Mesodermal cell (in vitro differentiated cells): ENCODE measurements at regions not wholly inside any gene's neighbourhood (a gene's known extent, or its start where the extent isn't known, plus 50 kb on each side); places are given as distances from the start of the nearest gene placed in this dataset.
"Not testable (repeated sequence)": the region's sequence is repeated elsewhere in the genome, so short reads cannot be mapped to it uniquely, and the experiment has no call there.

Experiments
- H3K27ac ChIP-seq: 2 replicates; pipeline ENCODE4 v1.7.0; 2013; ENCODE audit warnings: mild to moderate bottlenecking, low read depth, low read length, moderate library complexity; ENCODE audit not compliant: severe bottlenecking
- H3K36me3 ChIP-seq: 2 replicates; pipeline ENCODE4 v1.7.1; 2013; ENCODE audit warnings: mild to moderate bottlenecking, low read length, moderate library complexity; ENCODE audit not compliant: control insufficient read depth, insufficient read depth
- H3K4me1 ChIP-seq: one replicate; pipeline ENCODE4 v1.7.1; 2013; ENCODE audit warnings: mild to moderate bottlenecking, low read length; ENCODE audit not compliant: insufficient read depth, control insufficient read depth, poor library complexity, severe bottlenecking
- H3K4me3 ChIP-seq: 2 replicates; pipeline ENCODE4 v1.7.0; 2013; ENCODE audit warnings: low read length, control low read depth, mild to moderate bottlenecking; ENCODE audit not compliant: insufficient read depth, poor library complexity, severe bottlenecking; ENCODE audit errors: extremely low read depth
- H3K9me3 ChIP-seq: 2 replicates; pipeline ENCODE4 v1.7.1; 2013; ENCODE audit warnings: mild to moderate bottlenecking, low read length, moderate library complexity; ENCODE audit not compliant: control insufficient read depth
- WGBS, 2 experiments: methylation state at CpG; one replicate each; pipeline ENCODE4 v1.1.5; 2013; ENCODE audit warnings: missing lambda C conversion rate in 2 of 2; ENCODE audit not compliant: insufficient coverage in 2 of 2; 5-methylcytosine and 5-hydroxymethylcytosine counted together

GRCh38 chr2:76697439-76697838 is 824.7 kb downstream of the LRRTM4 start:
- 91 to 97% methylated on average over 16 to 17 of the region's 17 CpGs for WGBS, 2 experiments
- H3K4me1 ChIP-seq, H3K36me3 ChIP-seq, H3K4me3 ChIP-seq, H3K27ac ChIP-seq, H3K9me3 ChIP-seq: not testable (repeated sequence)

- no peaks in the 10 kb centered on the region for H3K4me1 ChIP-seq
- no peaks in the 10 kb centered on the region for H3K36me3 ChIP-seq
- WGBS, 2 experiments: 74% methylated on average over 3 of the region's 4 CpGs; no CpG with 5 or more reads in 1 of the 2 experiments
- H3K4me3 ChIP-seq: no peak overlapping the region
- H3K27ac ChIP-seq: peak overlapping the region; percentile 39
- H3K9me3 ChIP-seq: no peaks in the 10 kb centered on the region
Observed at GRCh38 chr2:76692908-76693307, 829.3 kb downstream of the LRRTM4 start.

GRCh38 chr2:76688732-76689131 is 833.4 kb downstream of the LRRTM4 start:
- no peaks in the 10 kb centered on the region for H3K36me3 ChIP-seq
- no peak overlapping the region for H3K27ac ChIP-seq
- 60 to 100% methylated on average over 1 of the region's 1 CpG for WGBS, 2 experiments
- no peaks in the 10 kb centered on the region for H3K9me3 ChIP-seq
- H3K4me3 ChIP-seq: no peak overlapping the region
- no peaks in the 10 kb centered on the region for H3K4me1 ChIP-seq

- no peak overlapping the region for H3K4me3 ChIP-seq
- H3K36me3 ChIP-seq: no peaks in the 10 kb centered on the region
- no peak overlapping the region for H3K27ac ChIP-seq
- 73 to 96% methylated on average over 3 of the region's 3 CpGs for WGBS, 2 experiments
- no peaks in the 10 kb centered on the region for H3K9me3 ChIP-seq
- no peaks in the 10 kb centered on the region for H3K4me1 ChIP-seq
Observed at GRCh38 chr2:76687923-76688322, 834.3 kb downstream of the LRRTM4 start.

- 80 to 89% methylated on average over 6 of the region's 6 CpGs for WGBS, 2 experiments
- H3K36me3 ChIP-seq: no peaks in the 10 kb centered on the region
- no peak overlapping the region for H3K27ac ChIP-seq
- no peaks in the 10 kb centered on the region for H3K4me1 ChIP-seq
- H3K4me3 ChIP-seq: no peak overlapping the region
- H3K9me3 ChIP-seq: no peaks in the 10 kb centered on the region
Observed at GRCh38 chr2:76684756-76685155, 837.4 kb downstream of the LRRTM4 start.

- Histone ChIP-seq H3K4me1 (no peaks in the 10 kb centered on the region), H3K27ac (no peak overlapping the region), H3K4me3 (no peak overlapping the region), H3K36me3 (no peaks in the 10 kb centered on the region), H3K9me3 (no peaks in the 10 kb centered on the region)
- WGBS, 2 experiments: no CpG with 5 or more reads among the region's 1 CpG
Observed at GRCh38 chr2:76679025-76679396, 843.2 kb downstream of the LRRTM4 start.

- Histone ChIP-seq H3K4me1 (no peaks in the 10 kb centered on the region), H3K27ac (no peak overlapping the region), H3K4me3 (no peak overlapping the region), H3K36me3 (no peaks in the 10 kb centered on the region), H3K9me3 (no peaks in the 10 kb centered on the region)
- 86 to 100% methylated on average over 1 of the region's 3 CpGs for WGBS, 2 experiments
Observed at GRCh38 chr2:76678383-76679024, 843.7 kb downstream of the LRRTM4 start.

GRCh38 chr2:76675212-76675611 is 847.0 kb downstream of the LRRTM4 start:
- Histone ChIP-seq H3K9me3 (no peaks in the 10 kb centered on the region), H3K4me1 (no peaks in the 10 kb centered on the region), H3K4me3 (no peak overlapping the region), H3K27ac (no peak overlapping the region), H3K36me3 (no peaks in the 10 kb centered on the region)

- Histone ChIP-seq H3K27ac (no peak overlapping the region), H3K4me1 (no peaks in the 10 kb centered on the region), H3K4me3 (no peak overlapping the region), H3K36me3 (no peaks in the 10 kb centered on the region), H3K9me3 (no peaks in the 10 kb centered on the region)
- WGBS, 2 experiments: 100% methylated on average over 1 to 2 of the region's 2 CpGs
Observed at GRCh38 chr2:76672798-76673197, 849.4 kb downstream of the LRRTM4 start.

- H3K9me3 ChIP-seq: no peaks in the 10 kb centered on the region
- 78 to 87% methylated on average over 1 to 2 of the region's 3 CpGs for WGBS, 2 experiments
Observed at GRCh38 chr2:76669966-76670465, 852.2 kb downstream of the LRRTM4 start.

GRCh38 chr2:76668279-76668678 is 853.9 kb downstream of the LRRTM4 start:
- H3K9me3 ChIP-seq: no peaks in the 10 kb centered on the region
- WGBS, 2 experiments: 80% methylated on average over 1 of the region's 1 CpG; no CpG with 5 or more reads in 1 of the 2 experiments
- H3K27ac ChIP-seq: no peak overlapping the region
- no peak overlapping the region for H3K4me3 ChIP-seq
- no peaks in the 10 kb centered on the region for H3K4me1 ChIP-seq
- H3K36me3 ChIP-seq: no peaks in the 10 kb centered on the region

More at GRCh38 chr2:76669966-76670465, 852.2 kb downstream of the LRRTM4 start:
- H3K4me3 ChIP-seq: no peak overlapping the region
- H3K36me3 ChIP-seq: no peaks in the 10 kb centered on the region
- H3K27ac ChIP-seq: no peak overlapping the region
- no peaks in the 10 kb centered on the region for H3K4me1 ChIP-seq
